NT2/D1 (cell line): ENCODE measurements at regions not wholly inside any gene's neighbourhood (a gene's known extent, or its start where the extent isn't known, plus 50 kb on each side); places are given as distances from the start of the nearest gene placed in this dataset.

Experiments
- DNase-seq: peaks from one replicate; pipeline ENCODE4 v3.0.0-alpha.2; 2011; ENCODE audit warnings: low read depth, low spot score
- H3K27me3 ChIP-seq: 2 replicates; pipeline ENCODE4 v1.6.0; 2011; ENCODE audit warnings: mild to moderate bottlenecking; ENCODE audit not compliant: insufficient read length, insufficient read depth
- H3K36me3 ChIP-seq: 2 replicates; pipeline ENCODE4 v1.6.1; 2011; ENCODE audit warnings: mild to moderate bottlenecking, low read length, mixed read lengths; ENCODE audit not compliant: insufficient read depth, insufficient read length
- H3K4me1 ChIP-seq: 2 replicates; pipeline ENCODE4 v1.5.1; 2011; ENCODE audit not compliant: insufficient read depth, insufficient read length
- H3K4me3 ChIP-seq: 2 replicates; pipeline ENCODE4 v1.5.1; 2011; ENCODE audit warnings: low read depth; ENCODE audit not compliant: insufficient read length
- H3K9ac ChIP-seq: 2 replicates; pipeline ENCODE4 v1.6.0; 2011; ENCODE audit warnings: low read depth; ENCODE audit not compliant: insufficient read length
- H3K9me3 ChIP-seq: 2 replicates; pipeline ENCODE4 v1.5.1; 2011; ENCODE audit warnings: mild to moderate bottlenecking, low read length; ENCODE audit not compliant: insufficient read depth
- SUZ12 ChIP-seq: IDR thresholded peaks from 2 replicates; pipeline ENCODE4 v1.6.1; 2011; ENCODE audit not compliant: insufficient read length, insufficient read depth; ENCODE audit errors: extremely low read depth
- YY1 ChIP-seq: IDR thresholded peaks from 2 replicates; pipeline ENCODE4 v1.6.1; 2011; ENCODE audit not compliant: insufficient read length, insufficient read depth
- ZNF274 ChIP-seq: IDR thresholded peaks from 2 replicates; pipeline ENCODE4 v1.6.1; 2011; ENCODE audit warnings: mild to moderate bottlenecking, low read depth, low read length

GRCh38 chr20:60121903-60122302, 163.7 kb downstream of the CDH26 start:
- TF ChIP-seq ZNF274 (no peak), YY1 (no peak), SUZ12 (no peak)
- Histone ChIP-seq H3K4me3 (no peak overlapping the region), H3K9me3 (no peaks in the 10 kb centered on the region), H3K9ac (no peak overlapping the region), H3K36me3 (no peaks in the 10 kb centered on the region), H3K4me1 (no peaks in the 10 kb centered on the region), H3K27me3 (peaks cover 29% of the 10 kb centered on the region)
- no peak for DNase-seq

GRCh38 chr20:60122671-60123070, 164.4 kb downstream of the CDH26 start:
- H3K36me3 ChIP-seq: no peaks in the 10 kb centered on the region
- no peaks in the 10 kb centered on the region for H3K9me3 ChIP-seq
- H3K27me3 ChIP-seq: peaks cover 24% of the 10 kb centered on the region
- no peaks in the 10 kb centered on the region for H3K4me1 ChIP-seq
- no peak overlapping the region for H3K9ac ChIP-seq
- no peak overlapping the region for H3K4me3 ChIP-seq
- TF ChIP-seq SUZ12 (no peak), ZNF274 (no peak), YY1 (no peak)
- DNase-seq: no peak

- no peak for DNase-seq
- H3K27me3 ChIP-seq: peaks cover 21% of the 10 kb centered on the region
- TF ChIP-seq SUZ12 (no peak), ZNF274 (no peak), YY1 (no peak)
- H3K9me3 ChIP-seq: no peaks in the 10 kb centered on the region
- H3K4me1 ChIP-seq: no peaks in the 10 kb centered on the region
- no peaks in the 10 kb centered on the region for H3K36me3 ChIP-seq
- H3K9ac ChIP-seq: no peak overlapping the region
- no peak overlapping the region for H3K4me3 ChIP-seq
Observed at GRCh38 chr20:60123096-60123495, 164.9 kb downstream of the CDH26 start.

DNA sequence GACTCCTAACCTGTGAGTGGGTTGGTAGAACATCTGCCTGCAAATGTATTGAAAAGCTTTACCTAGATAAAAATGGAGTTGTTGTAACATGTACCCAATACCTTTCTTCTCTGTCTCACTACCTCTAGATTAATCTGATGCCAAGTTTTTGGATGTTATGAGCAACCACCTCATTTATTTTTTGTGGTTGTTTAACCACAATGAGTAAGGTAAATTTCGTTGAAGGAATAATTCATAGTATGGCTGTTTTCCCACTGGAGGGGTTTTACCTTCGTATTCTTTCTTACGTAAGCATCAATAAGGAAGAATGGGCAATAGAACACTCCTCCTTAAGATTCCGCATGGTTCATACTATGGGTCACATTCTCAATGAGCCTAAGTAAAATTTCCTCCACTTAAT, 165.4 kb downstream of the CDH26 start:
- Histone ChIP-seq H3K9me3 (no peaks in the 10 kb centered on the region), H3K36me3 (no peaks in the 10 kb centered on the region), H3K27me3 (peaks cover 16% of the 10 kb centered on the region), H3K4me1 (no peaks in the 10 kb centered on the region), H3K4me3 (no peak overlapping the region), H3K9ac (no peak overlapping the region)
- no peak for DNase-seq
- TF ChIP-seq YY1 (no peak), ZNF274 (no peak), SUZ12 (no peak)

- no peak for TF ChIP-seq ZNF274
- no peak for TF ChIP-seq YY1
- TF ChIP-seq SUZ12: no peak
- DNase-seq: no peak
- Histone ChIP-seq H3K4me1 (no peaks in the 10 kb centered on the region), H3K27me3 (peaks cover 14% of the 10 kb centered on the region), H3K9me3 (no peaks in the 10 kb centered on the region), H3K9ac (no peak overlapping the region), H3K36me3 (no peaks in the 10 kb centered on the region), H3K4me3 (no peak overlapping the region)
Observed at GRCh38 chr20:60124776-60125381, 166.7 kb downstream of the CDH26 start.

DNA sequence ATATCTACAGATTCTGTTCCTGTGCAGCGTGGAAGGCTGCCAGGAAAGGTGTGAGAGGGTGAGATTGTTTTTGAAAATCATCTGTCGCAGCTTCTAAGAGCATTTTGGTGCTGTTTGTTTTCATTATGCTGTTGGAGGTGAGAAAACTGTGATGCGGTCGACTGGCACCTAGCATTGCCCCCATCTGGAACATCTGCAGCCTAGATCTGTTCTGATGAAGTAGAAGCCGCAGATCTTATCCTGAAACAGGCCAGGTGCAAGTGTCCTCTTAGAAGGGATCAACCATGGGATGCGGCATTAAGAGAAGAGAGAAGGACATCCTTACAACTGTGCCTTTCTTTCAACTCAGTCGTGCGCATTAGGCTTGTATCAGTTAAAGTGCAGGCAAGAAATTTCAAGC, 167.3 kb downstream of the CDH26 start:
- Histone ChIP-seq H3K36me3 (no peaks in the 10 kb centered on the region), H3K4me1 (no peaks in the 10 kb centered on the region), H3K9me3 (no peaks in the 10 kb centered on the region), H3K4me3 (no peak overlapping the region), H3K9ac (no peak overlapping the region), H3K27me3 (peaks cover 14% of the 10 kb centered on the region)
- no peak for DNase-seq
- TF ChIP-seq ZNF274 (no peak), SUZ12 (no peak), YY1 (no peak)

DNA sequence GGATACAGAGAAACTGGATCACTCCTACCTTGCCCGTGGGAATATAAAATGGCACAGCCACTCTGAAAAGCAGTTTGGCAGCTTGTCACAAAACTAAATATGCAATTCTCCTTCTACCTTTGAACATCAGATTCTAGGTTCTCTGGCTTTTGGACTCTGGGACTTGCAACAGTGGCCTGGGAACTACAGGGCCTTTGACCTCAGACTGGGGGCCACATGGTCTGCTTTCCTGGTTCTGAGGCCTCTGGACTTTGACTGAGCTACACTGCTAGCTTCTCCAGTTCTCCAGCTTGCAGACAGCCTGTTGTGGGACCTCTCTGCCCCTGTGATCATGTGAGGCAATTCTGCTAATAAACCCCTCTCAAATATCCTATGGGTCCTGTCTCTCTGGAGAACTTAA, 168.8 kb downstream of the CDH26 start:
- TF ChIP-seq YY1 (no peak), ZNF274 (no peak)
- Histone ChIP-seq H3K4me1 (no peaks in the 10 kb centered on the region), H3K27me3 (peaks cover 6% of the 10 kb centered on the region), H3K4me3 (no peak overlapping the region), H3K9ac (no peak overlapping the region), H3K36me3 (no peaks in the 10 kb centered on the region), H3K9me3 (no peaks in the 10 kb centered on the region)
- DNase-seq: no peak

GRCh38 chr20:60131375-60131774, 173.2 kb downstream of the CDH26 start:
- Histone ChIP-seq H3K4me3 (no peak overlapping the region), H3K36me3 (no peaks in the 10 kb centered on the region), H3K9me3 (no peaks in the 10 kb centered on the region; the same call in 1 of the 2 replicates), H3K9ac (no peak overlapping the region), H3K4me1 (no peaks in the 10 kb centered on the region), H3K27me3 (no peaks in the 10 kb centered on the region)
- no peak for DNase-seq
- no peak for TF ChIP-seq SUZ12
- no peak for TF ChIP-seq ZNF274
- no peak for TF ChIP-seq YY1
